ENCODE measurements at regions not wholly inside any gene's neighbourhood (a gene's known extent, or its start where the extent isn't known, plus 50 kb on each side); places are given as distances from the start of the nearest gene placed in this dataset.

GRCh38 chr3:7871003-7871560 lies 630.5 kb upstream of the LMCD1 start:
- Histone ChIP-seq H3K4me3 (ENCODE audit: low read depth, low read length) (no peak overlapping the region), H3K79me1 (ENCODE audit: low read length) (no peaks in the 10 kb centered on the region), H4K12ac (ENCODE audit: low read depth, low read length) (no peak overlapping the region), H4K8ac (ENCODE audit: low read depth, low read length) (no peak overlapping the region), H3K27me3 (ENCODE audit: insufficient read depth, low read length) (no peaks in the 10 kb centered on the region), H3K4me2 (ENCODE audit: low read length) (no peak overlapping the region), H3K14ac (ENCODE audit: low read length) (no peak overlapping the region), H2BK5ac (ENCODE audit: low read depth, low read length, poor library complexity) (no peak overlapping the region), H3K4me1 (ENCODE audit: control insufficient read depth in 1 of 2, insufficient read depth in 2 of 2, low read length in 2 of 2) (no peaks in the 10 kb centered on the region), H3K18ac (ENCODE audit: low read length) (no peak overlapping the region), H2BK120ac (ENCODE audit: insufficient read depth, low read length, poor library complexity) (no peak overlapping the region), H3K36me3 (ENCODE audit: control insufficient read depth in 1 of 2, insufficient read depth in 2 of 2, low read length in 2 of 2) (no peaks in the 10 kb centered on the region), H2AK5ac (ENCODE audit: low read length) (no peak overlapping the region), H2AFZ (ENCODE audit: insufficient read depth, low read length, poor library complexity) (no peak overlapping the region), H3K27ac (ENCODE audit: low read depth, low read length) (no peak overlapping the region), H2BK12ac (ENCODE audit: low read length) (no peak overlapping the region), H4K91ac (ENCODE audit: low read depth, low read length) (no peak overlapping the region), H3K9me3 (ENCODE audit: insufficient read depth, low read depth, low read length) (no peaks in the 10 kb centered on the region), H3K9ac (ENCODE audit: low read length) (no peak overlapping the region), H3K4ac (ENCODE audit: low read depth, low read length) (no peak overlapping the region), H3K23ac (ENCODE audit: low read length) (no peak overlapping the region), H3K79me2 (ENCODE audit: control insufficient read depth, insufficient read depth, low read length, poor library complexity) (no peaks in the 10 kb centered on the region)
- no CpG with 5 or more reads among the region's 1 CpG for WGBS (ENCODE audit: extremely low coverage, insufficient coverage, insufficient read length)
- DNase-seq: no peak

GRCh38 chr3:7874116-7874515 lies 627.5 kb upstream of the LMCD1 start:
- H2AK5ac ChIP-seq (ENCODE audit: low read length): no peak overlapping the region
- no peak overlapping the region for H4K8ac ChIP-seq (ENCODE audit: low read depth, low read length)
- no peaks in the 10 kb centered on the region for H3K9me3 ChIP-seq (ENCODE audit: insufficient read depth, low read depth, low read length)
- no peak overlapping the region for H2BK5ac ChIP-seq (ENCODE audit: low read depth, low read length, poor library complexity)
- no CpG with 5 or more reads among the region's 1 CpG for WGBS (ENCODE audit: extremely low coverage, insufficient coverage, insufficient read length)
- no peak overlapping the region for H3K9ac ChIP-seq (ENCODE audit: low read length)
- peaks cover 6% of the 10 kb centered on the region in 2 experiments for H3K4me1 ChIP-seq (ENCODE audit: control insufficient read depth in 1 of 2, insufficient read depth in 2 of 2, low read length in 2 of 2)
- H3K79me2 ChIP-seq (ENCODE audit: control insufficient read depth, insufficient read depth, low read length, poor library complexity): peaks cover 2% of the 10 kb centered on the region
- H3K4me2 ChIP-seq (ENCODE audit: low read length): no peak overlapping the region
- no peak overlapping the region for H3K27ac ChIP-seq (ENCODE audit: low read depth, low read length)
- H3K27me3 ChIP-seq (ENCODE audit: insufficient read depth, low read length): no peaks in the 10 kb centered on the region
- H3K4ac ChIP-seq (ENCODE audit: low read depth, low read length): no peak overlapping the region
- no peak overlapping the region for H3K14ac ChIP-seq (ENCODE audit: low read length)
- no peaks in the 10 kb centered on the region for H3K36me3 ChIP-seq (ENCODE audit: control insufficient read depth in 1 of 2, insufficient read depth in 2 of 2, low read length in 2 of 2)
- H3K79me1 ChIP-seq (ENCODE audit: low read length): peaks cover 4% of the 10 kb centered on the region
- H3K23ac ChIP-seq (ENCODE audit: low read length): no peak overlapping the region
- H3K4me3 ChIP-seq (ENCODE audit: low read depth, low read length): no peak overlapping the region
- H2BK120ac ChIP-seq (ENCODE audit: insufficient read depth, low read length, poor library complexity): no peak overlapping the region
- H3K18ac ChIP-seq (ENCODE audit: low read length): no peak overlapping the region
- H2AFZ ChIP-seq (ENCODE audit: insufficient read depth, low read length, poor library complexity): no peak overlapping the region
- DNase-seq: peak in 1 of 2 donors; percentile 46
- no peak overlapping the region for H4K91ac ChIP-seq (ENCODE audit: low read depth, low read length)
- no peak overlapping the region for H4K12ac ChIP-seq (ENCODE audit: low read depth, low read length)
- no peak overlapping the region for H2BK12ac ChIP-seq (ENCODE audit: low read length)

- Histone ChIP-seq H3K9ac (ENCODE audit: low read length) (no peak overlapping the region), H3K27me3 (ENCODE audit: insufficient read depth, low read length) (no peaks in the 10 kb centered on the region), H3K4me1 (ENCODE audit: control insufficient read depth in 1 of 2, insufficient read depth in 2 of 2, low read length in 2 of 2) (peaks cover 6% of the 10 kb centered on the region in 2 experiments), H3K18ac (ENCODE audit: low read length) (no peak overlapping the region), H2BK120ac (ENCODE audit: insufficient read depth, low read length, poor library complexity) (no peak overlapping the region), H2AFZ (ENCODE audit: insufficient read depth, low read length, poor library complexity) (no peak overlapping the region), H2BK12ac (ENCODE audit: low read length) (no peak overlapping the region), H3K4ac (ENCODE audit: low read depth, low read length) (no peak overlapping the region), H4K91ac (ENCODE audit: low read depth, low read length) (no peak overlapping the region), H4K12ac (ENCODE audit: low read depth, low read length) (no peak overlapping the region), H2AK5ac (ENCODE audit: low read length) (no peak overlapping the region), H3K23ac (ENCODE audit: low read length) (no peak overlapping the region), H3K79me1 (ENCODE audit: low read length) (peaks cover 4% of the 10 kb centered on the region), H3K9me3 (ENCODE audit: insufficient read depth, low read depth, low read length) (no peaks in the 10 kb centered on the region), H3K36me3 (ENCODE audit: control insufficient read depth in 1 of 2, insufficient read depth in 2 of 2, low read length in 2 of 2) (no peaks in the 10 kb centered on the region), H3K4me2 (ENCODE audit: low read length) (no peak overlapping the region), H3K4me3 (ENCODE audit: low read depth, low read length) (no peak overlapping the region), H3K14ac (ENCODE audit: low read length) (no peak overlapping the region), H4K8ac (ENCODE audit: low read depth, low read length) (no peak overlapping the region), H3K79me2 (ENCODE audit: control insufficient read depth, insufficient read depth, low read length, poor library complexity) (peaks cover 2% of the 10 kb centered on the region), H3K27ac (ENCODE audit: low read depth, low read length) (no peak overlapping the region), H2BK5ac (ENCODE audit: low read depth, low read length, poor library complexity) (no peak overlapping the region)
- DNase-seq: peak; percentile 10 to 87
Measured at GRCh38 chr3:7875925-7876324, 625.7 kb upstream of the LMCD1 start.

DNA sequence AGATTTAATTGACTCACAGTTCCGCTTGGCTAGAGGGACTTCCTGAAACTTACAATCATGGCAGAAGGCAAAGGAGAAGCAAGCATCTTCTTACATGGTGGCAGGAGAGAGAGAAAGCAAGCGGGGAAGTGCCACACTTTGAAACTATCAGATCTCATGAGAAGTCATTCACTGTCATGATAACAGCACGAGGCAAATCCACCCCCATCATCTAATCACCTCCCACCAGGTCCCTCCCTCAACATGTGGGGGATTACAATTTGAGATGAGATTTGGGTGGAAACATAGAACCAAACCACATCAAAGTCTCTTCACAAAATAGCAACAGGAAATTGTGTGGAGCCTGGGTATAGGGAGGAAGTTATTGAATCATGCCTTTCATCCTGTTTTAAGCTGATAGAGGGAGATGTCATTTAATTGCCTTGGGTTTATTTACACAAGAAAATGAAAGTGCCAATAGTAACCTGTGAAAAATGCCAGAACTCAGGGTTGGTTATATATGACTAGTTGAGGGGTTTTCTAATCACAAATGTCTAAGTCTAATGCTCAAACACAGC lies 624.8 kb upstream of the LMCD1 start:
- no peak overlapping the region for H3K27ac ChIP-seq (ENCODE audit: low read depth, low read length)
- no peak overlapping the region for H2BK5ac ChIP-seq (ENCODE audit: low read depth, low read length, poor library complexity)
- no peak overlapping the region for H3K23ac ChIP-seq (ENCODE audit: low read length)
- no peaks in the 10 kb centered on the region for H3K9me3 ChIP-seq (ENCODE audit: insufficient read depth, low read depth, low read length)
- peaks cover 4% of the 10 kb centered on the region for H3K79me1 ChIP-seq (ENCODE audit: low read length)
- no peak overlapping the region for H3K4ac ChIP-seq (ENCODE audit: low read depth, low read length)
- no peak overlapping the region for H3K18ac ChIP-seq (ENCODE audit: low read length)
- no peak overlapping the region for H4K91ac ChIP-seq (ENCODE audit: low read depth, low read length)
- no peak overlapping the region for H3K4me3 ChIP-seq (ENCODE audit: low read depth, low read length)
- H2BK120ac ChIP-seq (ENCODE audit: insufficient read depth, low read length, poor library complexity): no peak overlapping the region
- H3K27me3 ChIP-seq (ENCODE audit: insufficient read depth, low read length): no peaks in the 10 kb centered on the region
- no CpG with 5 or more reads among the region's 3 CpGs for WGBS (ENCODE audit: extremely low coverage, insufficient coverage, insufficient read length)
- no peak overlapping the region for H2AFZ ChIP-seq (ENCODE audit: insufficient read depth, low read length, poor library complexity)
- no peak overlapping the region for H3K9ac ChIP-seq (ENCODE audit: low read length)
- DNase-seq: no peak
- H2BK12ac ChIP-seq (ENCODE audit: low read length): peak overlapping the region; percentile 24
- no peaks in the 10 kb centered on the region for H3K36me3 ChIP-seq (ENCODE audit: control insufficient read depth in 1 of 2, insufficient read depth in 2 of 2, low read length in 2 of 2)
- H2AK5ac ChIP-seq (ENCODE audit: low read length): no peak overlapping the region
- no peak overlapping the region for H3K4me2 ChIP-seq (ENCODE audit: low read length)
- H4K12ac ChIP-seq (ENCODE audit: low read depth, low read length): no peak overlapping the region
- H3K79me2 ChIP-seq (ENCODE audit: control insufficient read depth, insufficient read depth, low read length, poor library complexity): peaks cover 2% of the 10 kb centered on the region
- H4K8ac ChIP-seq (ENCODE audit: low read depth, low read length): peak overlapping the region; percentile 16
- H3K4me1 ChIP-seq (ENCODE audit: control insufficient read depth in 1 of 2, insufficient read depth in 2 of 2, low read length in 2 of 2): peaks cover 6% of the 10 kb centered on the region in 2 experiments
- no peak overlapping the region for H3K14ac ChIP-seq (ENCODE audit: low read length)

Data from trophoblast cell (in vitro differentiated cells and primary cell).